Upper lobe of left lung (tissue), 4 donors: ENCODE measurements at regions not wholly inside any gene's neighbourhood (a gene's known extent, or its start where the extent isn't known, plus 50 kb on each side); places are given as distances from the start of the nearest gene placed in this dataset.
"Not testable (repeated sequence)": the region's sequence is repeated elsewhere in the genome, so short reads cannot be mapped to it uniquely, and the experiment has no call there.

Experiments used
- POLR2A ChIP-seq, 4 donors: fragments of 450-650 bp; IDR thresholded peaks; one replicate each; pipeline ENCODE4 v1.5.1; 2016 to 2017; ENCODE audit warnings: antibody characterized with exemption in 4 of 4, mild to moderate bottlenecking in 2 of 4
- POLR2AphosphoS5 ChIP-seq, 2 donors: sonication (generic); formaldehyde crosslinking; IDR thresholded peaks; one replicate each; pipeline ENCODE4 v1.5.1; 2017; ENCODE audit warnings: antibody characterized with exemption in 2 of 2
- TF ChIP-seq, protein P1 (sequence below), 6 experiments: fragments of 450-650 bp in 4 of 6; fragments of 200-600 bp in 2 of 6; sonication (generic) in 2 of 6; IDR thresholded peaks; one replicate each; pipeline ENCODE4 v1.5.1; 2016 to 2019; ENCODE audit warnings: antibody characterized with exemption in 6 of 6

DNA sequence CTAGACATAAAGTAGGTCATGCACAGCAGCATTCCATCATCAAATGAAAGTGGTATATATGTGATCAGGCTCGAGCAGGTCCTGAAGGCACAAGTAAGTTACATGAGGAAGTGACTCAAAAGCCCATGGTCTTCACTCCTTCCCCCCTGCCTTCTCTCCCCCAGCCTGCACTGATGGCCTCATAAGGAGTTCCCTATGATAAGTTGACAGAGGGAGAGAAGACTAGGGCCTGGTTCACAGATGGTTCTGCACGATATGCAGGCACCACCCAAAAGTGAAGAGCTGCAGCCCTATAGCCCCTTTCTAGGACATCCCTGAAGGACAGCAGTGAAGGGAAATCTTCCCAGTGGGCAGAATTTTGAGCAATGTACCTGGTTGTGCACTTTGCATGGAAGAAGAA is 57.5 kb upstream of the CCDC80 start:
- TF ChIP-seq, protein P1, sequence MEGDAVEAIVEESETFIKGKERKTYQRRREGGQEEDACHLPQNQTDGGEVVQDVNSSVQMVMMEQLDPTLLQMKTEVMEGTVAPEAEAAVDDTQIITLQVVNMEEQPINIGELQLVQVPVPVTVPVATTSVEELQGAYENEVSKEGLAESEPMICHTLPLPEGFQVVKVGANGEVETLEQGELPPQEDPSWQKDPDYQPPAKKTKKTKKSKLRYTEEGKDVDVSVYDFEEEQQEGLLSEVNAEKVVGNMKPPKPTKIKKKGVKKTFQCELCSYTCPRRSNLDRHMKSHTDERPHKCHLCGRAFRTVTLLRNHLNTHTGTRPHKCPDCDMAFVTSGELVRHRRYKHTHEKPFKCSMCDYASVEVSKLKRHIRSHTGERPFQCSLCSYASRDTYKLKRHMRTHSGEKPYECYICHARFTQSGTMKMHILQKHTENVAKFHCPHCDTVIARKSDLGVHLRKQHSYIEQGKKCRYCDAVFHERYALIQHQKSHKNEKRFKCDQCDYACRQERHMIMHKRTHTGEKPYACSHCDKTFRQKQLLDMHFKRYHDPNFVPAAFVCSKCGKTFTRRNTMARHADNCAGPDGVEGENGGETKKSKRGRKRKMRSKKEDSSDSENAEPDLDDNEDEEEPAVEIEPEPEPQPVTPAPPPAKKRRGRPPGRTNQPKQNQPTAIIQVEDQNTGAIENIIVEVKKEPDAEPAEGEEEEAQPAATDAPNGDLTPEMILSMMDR (IDR thresholded peaks at IDR 0.05) = not testable (repeated sequence)
- not testable (repeated sequence) for TF ChIP-seq POLR2AphosphoS5, POLR2A (IDR thresholded peaks at IDR 0.05)
